A172 (cell line): ENCODE measurements at regions not wholly inside any gene's neighbourhood (a gene's known extent, or its start where the extent isn't known, plus 50 kb on each side); places are given as distances from the start of the nearest gene placed in this dataset.
"Not testable (repeated sequence)": the region's sequence is repeated elsewhere in the genome, so short reads cannot be mapped to it uniquely, and the experiment has no call there.

ENCODE experiments used
- DNase-seq: peaks from one replicate; pipeline ENCODE4 v3.0.0-alpha.2; 2015; ENCODE audit warnings: low spot score

DNA sequence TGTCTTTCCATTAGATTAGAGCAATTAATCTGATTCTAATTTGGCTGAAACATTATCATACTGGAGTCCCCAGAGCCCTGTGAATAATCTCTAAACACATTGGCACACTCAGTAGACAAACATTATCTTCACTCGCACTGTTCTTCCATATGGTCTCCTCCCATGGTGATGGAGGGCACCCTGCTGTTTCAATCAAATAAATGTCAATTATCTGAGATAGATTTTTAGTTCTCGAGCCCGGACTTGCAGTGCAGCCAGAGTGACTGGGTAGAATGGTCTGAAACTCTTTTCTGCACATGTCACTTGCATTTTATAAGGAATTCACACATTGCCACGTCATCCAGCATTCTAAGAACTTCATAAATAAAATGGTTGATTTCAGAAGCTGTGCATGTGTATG lies 90.6 kb upstream of the MAP3K7 start:
- no peak for DNase-seq

DNA sequence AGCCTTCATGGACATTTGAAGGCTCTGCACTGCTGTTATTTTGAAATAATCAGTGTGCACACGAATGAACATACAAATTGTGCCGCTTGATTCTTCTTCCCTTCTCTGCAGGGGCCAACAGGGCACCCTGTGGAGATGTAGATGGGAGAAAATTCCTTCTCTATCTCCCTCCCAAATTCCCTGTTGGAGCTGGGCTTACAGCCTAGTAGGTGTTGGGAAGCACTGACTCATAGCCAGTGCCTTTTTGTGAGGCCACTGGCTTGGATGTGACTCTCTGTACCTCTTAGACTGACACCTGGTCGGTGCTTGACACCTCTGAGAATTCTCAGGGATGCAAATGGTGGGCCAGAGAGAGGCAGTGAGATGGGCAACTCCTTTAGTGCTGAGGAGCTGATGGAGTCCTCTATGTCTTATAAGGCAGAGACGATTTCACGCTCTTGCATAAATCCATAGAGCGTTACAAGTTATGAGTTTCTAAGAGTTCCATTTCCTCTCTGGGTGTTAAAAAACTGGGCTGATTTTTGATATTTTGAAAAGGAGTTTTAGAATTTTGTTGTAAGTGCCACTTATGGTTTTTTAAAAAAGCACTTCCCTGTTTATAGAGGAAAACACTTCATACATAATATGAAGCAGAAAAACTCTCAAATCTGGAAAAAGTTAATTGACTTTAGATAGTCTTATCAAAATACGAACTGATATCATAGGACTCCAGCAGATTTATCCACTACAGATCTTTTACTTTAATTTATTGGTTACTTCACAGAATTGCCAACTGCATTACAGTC lies 89.8 kb upstream of the MAP3K7 start:
- no peak for DNase-seq

DNA sequence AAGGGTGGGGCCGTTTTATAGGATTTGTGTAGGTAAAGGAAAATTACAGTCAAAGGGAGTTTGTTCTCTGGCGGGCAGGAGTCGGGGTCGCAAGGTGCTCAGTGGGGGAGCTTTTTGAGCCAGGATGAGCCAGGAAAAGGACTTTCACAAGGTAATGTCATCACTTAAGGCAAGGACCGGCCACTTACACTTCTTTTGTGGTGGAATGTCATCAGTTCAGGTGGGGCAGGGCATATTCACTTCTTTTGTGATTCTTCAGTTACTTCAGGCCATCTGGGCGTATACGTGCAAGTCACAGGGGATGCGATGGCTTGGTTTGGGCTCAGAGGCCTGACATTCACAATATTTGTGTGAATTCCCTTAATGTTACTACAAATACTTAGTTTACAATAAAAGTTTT lies 88.2 kb upstream of the MAP3K7 start:
- not testable (repeated sequence) for DNase-seq

DNA sequence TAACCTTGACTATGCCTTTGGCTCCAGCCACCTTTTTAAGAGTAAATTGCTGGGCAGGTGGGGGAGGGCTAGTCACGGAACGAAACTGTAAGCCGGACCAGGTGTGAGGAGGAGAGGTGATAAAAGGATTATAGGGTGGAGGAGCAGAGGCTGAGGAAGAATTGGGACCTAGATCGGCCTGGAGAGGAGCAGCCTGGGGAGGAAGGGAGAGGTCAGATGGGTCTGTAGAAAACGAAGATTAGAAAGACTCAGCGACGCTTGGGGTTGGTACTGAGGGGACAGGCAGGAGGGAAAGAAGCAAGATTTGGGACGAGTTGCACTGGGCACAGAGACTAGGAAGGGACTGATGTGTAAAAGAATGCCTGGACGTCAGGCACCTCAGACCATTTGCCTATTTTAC lies 87.2 kb upstream of the MAP3K7 start:
- not testable (repeated sequence) for DNase-seq

DNA sequence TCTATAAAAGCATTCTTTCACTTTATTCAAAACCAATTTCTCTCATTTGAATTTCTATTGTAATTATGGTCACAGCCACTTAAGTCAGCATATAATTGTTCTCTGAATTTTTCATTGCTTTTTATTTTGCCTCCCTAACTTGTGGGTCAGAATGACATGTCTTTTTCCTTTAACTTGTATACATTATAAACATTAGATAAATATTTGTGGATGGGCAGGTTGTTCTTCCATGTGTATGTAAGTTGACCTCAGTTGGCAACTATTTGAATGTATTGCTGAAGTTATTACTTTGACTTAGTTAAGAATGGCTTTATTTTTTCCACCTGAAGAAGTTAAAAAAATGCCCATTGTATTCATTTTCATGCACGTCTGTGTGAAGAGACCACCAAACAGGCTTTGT lies 83.0 kb upstream of the MAP3K7 start:
- DNase-seq, result no peak

DNA sequence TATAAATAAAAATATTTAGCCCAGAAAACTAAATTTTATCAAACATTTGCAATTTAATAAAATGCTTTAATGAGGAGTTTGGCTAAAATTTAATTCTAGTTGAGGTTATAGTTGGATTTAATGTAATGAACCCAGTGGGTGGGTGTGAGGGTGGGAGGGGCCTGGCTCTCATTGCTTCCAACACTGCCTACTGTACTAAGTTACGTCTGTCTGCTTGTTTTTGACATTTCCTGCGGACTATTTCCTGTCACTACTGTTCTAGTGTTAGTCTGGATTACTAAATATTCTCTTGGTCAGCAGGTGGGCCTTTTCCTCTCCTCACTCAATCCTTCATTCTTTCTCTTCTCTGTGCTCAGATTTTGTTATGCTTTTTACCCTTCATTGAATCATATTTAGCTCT lies 82.5 kb upstream of the MAP3K7 start:
- DNase-seq, result no peak

DNA sequence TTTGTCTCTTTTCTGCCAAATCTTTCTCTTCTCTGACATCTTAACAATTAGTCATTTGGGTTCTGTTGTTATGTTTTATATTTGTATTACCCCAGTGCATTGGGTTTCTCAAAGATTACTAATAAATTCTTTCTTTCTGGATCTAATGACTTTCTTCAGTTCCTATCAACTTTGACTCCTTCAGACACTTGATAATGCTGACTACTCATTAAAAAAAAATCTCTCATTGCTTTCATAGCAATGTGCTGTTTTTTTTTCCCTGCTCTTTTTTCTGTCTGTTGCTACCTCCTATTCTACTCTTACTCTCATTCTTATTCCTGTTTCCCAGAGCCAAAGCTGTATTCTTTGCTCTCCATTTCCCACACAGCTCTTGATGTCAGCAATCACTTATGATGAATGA lies 81.3 kb upstream of the MAP3K7 start:
- no peak for DNase-seq

DNA sequence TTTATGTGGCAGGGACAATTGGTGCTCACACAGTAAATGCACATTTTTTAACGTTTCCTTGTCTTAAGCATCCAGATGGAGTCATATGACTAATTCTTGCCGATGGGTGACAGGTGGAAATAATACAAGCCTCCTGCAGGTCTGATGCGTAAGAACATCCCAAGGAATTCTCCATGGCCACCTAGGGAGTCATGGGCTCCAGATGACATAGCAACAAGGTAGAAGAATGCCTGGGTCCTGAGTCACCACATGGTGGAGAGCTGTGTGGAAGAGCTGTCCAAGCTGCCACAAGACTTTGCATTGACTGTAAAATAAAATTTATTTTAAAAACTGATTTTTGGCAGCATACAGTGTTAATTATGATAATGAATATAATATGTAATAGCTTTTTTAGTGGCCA lies 77.0 kb upstream of the MAP3K7 start:
- no peak for DNase-seq

DNA sequence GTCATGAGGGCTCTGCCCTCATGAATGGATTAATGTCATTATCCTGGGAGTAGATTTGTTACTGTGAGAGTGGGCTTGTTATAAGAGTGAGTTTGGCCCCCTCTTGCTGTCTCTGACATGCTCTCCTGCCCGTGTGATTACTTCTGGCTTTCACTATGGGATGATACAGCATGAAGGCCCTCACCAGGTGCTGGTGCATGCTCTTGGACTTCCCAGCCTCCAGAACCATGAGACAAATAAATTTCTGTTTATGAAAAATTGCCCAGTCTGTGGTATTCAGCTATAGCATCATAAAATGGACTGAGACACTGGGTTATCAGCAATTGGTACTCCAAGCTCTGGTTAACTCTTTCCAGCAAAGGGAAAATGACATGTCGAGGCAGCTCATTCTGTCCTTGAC lies 76.2 kb upstream of the MAP3K7 start:
- no peak for DNase-seq

DNA sequence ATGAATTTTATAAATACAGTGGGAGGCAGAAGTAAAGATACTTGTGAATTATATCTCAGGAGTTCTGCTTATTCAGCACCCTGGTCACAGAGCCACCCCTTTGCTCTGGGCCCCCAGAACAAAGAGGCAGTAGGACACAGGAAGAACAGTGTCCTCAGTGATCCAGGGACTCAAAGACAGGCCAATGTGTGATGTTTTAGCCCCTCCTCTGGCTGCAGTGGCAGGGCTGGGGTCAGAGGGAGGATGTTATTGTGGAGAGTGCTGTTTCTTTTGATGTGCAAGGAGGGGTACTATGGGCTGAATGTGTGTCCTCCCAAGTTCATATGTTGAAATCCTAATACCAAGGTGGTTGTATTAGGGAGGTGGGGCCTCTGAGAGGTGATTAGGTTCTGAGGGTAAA lies 74.1 kb upstream of the MAP3K7 start:
- no peak for DNase-seq

DNA sequence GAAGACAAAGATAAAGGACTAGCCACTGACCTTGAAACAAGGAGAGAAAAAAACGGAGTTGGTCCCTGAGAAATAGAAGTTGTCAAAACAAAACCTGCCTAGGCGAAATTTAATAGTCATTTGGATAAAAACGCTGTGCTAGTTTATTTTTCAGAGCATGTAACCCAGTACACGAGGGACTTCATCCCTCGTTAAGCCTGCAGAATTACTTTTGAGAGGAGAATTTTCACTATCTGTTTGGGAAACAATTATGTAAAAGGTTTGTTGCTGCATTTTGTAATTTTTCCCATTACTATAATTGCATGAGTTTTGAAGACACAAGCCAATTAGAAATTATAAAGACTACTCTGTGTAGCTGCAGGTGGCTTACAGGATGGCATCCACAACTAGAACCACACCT lies 71.6 kb upstream of the MAP3K7 start:
- no peak for DNase-seq

DNA sequence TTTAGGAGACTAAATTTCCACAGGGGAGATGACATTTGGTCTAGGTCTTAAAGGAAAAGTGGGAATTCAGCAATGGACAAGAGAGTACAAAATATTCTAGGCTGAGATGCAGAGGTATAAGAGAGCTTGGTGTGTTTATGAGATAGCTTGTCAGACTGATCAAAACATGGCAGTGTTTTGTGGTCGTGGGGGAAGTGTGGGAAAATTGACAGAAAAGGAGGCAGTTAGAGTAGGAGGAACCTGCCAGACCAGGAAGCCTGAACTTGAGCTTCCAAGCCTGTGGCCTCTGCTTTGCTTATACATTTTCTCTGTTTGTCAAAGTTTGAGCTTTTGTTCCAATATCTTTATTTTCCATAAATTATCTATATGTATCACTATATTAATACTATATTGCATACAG lies 69.5 kb upstream of the MAP3K7 start:
- no peak for DNase-seq

DNA sequence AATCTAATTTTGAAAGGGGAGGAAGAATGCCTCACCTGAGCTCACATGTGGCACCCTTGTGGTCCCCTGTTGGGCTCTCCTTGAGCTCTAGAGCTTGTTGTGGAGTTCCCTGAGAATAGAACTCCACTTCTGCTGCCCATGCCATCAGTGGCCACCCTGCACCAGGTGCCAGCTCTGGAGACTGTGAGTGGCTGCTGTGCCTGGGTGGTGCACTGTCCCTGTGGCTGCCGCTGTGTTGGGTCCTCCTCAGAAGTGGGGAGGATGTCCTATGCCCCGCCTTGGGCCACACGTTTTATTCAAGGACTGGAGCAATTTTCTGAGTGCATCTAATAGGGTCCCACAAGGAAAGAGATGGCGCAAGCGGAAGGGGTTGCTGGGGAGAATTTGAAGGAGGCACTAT lies 67.9 kb upstream of the MAP3K7 start:
- no peak for DNase-seq

DNA sequence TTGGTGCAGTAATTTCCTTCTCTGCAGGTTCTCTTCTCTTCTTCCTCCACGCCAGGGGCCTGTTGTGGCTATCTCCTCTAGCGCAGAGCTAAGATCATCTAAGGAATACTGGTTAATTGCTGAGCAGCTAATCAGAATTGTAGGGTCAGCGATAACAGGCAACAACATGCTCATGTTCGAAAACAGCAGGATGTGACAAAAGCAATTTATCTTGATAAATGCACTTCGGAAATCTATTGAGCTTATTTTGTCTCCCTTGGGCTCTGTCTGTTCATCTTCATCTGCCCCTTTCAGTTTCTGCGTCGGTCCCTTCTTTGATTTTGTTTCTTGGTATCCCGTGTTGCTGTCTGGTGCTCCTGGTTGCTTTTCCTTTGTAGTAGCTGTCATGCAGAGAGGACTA lies 67.3 kb upstream of the MAP3K7 start:
- no peak for DNase-seq

DNA sequence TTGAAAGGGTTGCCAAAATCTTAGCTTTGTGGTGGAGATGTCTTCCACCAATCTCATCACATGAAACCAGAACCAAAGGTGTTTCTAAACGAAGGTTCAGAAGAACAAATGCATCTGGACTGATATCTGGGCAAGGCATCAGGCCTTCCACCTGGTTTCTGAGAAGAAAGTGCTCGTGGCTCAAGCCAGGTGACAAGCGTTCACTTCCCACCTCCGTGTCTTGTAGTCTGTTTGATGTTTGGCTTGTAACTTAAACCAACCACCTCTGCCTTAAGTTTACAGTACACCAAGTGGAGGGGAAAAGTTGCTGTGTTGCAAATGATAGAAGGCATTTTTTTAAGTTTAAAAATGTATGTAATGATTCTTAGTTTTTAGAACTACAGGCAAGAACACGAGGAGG lies 66.9 kb upstream of the MAP3K7 start:
- DNase-seq, result no peak

DNA sequence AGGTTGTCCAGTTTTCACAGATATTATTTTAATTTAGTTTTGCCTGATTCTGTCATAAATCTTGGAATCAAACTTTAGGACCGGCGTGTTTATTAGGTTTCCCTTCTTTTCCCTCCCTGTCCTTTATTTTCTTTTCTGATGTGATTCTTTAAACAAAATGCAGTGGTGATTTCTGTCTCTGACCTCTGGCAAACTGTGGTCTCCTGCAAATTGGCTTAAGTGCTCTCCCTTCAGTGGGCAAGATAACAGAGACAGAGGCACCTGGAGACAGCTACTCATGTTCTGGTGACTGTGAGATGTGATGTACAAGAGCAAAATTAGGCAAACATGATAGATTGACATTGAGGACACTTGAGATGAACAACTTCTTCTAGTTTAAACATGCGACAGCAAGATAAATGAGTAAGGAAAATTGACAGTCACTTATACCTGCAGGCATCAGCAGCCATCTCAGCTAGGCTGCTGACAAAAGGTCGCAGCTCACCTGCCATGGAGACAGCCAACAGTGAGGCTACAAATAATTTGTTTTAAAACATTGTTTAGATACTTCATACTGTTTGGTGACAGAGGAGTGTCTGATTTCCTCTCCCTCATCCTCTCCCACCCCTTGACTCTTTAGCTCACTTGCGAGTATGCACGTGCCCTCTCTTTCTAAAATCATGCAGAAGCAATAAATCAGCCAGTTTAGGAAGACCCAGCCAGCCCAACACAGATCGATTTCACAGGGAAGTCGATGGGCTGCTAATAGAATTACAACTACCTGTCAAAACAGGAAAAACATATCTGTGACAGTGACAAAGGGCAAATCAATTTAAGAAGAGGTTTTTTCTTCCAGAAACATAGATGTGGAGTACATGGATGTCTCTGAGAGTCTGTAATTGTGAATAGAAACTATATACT lies 63.4 kb upstream of the MAP3K7 start:
- no peak for DNase-seq

DNA sequence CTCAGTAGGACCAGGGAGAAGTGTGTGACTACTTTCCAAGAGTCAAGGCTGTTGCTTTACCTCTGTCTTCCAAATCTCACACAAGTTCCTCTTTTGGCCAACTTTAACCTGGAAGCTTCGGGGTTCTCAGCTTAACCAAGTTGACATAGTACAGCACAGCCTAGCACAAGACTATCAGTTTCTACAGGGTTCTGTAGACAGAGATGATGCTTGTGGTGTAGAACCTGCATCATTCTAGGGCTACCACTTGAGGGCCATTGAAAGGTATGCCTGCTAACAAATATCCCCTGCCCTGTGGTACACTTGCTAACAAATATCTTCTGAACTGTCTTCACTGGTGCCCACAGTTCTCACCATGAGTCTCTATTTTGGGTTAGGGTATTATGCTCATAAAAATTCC lies 62.0 kb upstream of the MAP3K7 start:
- DNase-seq, result no peak

DNA sequence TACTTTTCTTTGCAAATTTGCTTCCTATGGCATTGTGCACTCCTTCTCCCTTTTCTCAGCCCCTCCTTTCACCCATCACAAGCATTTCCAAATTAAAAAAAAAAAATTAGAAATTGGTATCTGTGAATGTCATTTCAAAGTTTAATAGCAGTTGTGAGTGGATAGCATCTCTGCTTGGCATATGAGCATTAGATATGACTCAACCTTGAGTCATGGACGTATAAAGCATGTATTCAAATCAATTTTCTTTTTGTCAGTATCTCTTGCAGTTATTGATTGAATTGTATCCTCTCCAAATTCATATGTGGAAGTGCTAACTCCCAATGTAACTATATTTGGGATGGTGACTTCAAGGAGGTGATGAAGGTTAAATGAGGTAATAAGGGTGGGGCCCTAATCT lies 60.1 kb upstream of the MAP3K7 start:
- peak; percentile 19 for DNase-seq

DNA sequence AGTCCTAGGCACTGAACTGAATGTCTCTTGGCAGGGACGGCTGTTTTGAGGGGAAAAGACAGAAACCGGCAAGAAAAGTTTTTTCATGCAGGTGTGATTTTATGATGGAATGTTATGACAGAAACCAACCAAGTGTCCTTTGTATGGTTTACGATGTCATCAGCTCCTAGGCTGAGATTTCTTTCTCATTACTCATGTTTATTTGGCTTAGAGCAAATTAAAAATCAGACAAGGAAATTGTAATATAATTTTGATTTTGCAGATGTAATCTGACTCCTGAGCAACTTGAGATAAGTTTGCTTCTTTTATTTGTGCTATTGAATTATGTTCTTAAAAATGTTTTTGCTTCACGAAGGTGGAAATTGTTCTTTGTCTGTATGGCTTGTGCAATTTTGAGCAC lies 58.8 kb upstream of the MAP3K7 start:
- DNase-seq, result peak; percentile 11

DNA sequence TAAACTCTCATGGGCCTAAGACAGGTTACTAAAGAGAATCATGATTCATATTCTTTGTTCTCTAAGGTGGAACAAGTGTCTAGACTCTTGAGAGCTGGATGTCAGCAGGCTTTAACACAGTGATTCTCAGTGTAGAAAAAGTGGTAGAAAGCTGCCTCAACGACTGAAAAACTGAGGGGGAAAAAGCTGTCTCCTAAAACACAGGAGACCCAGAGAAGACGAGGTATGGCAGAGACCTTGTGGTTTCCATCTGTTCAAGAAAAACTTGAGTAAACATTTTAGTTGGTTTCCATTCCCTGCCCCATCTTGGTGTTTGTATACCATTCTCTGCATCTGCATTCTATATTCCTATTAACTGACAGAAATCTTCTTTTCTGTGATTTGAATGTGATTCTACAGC lies 57.6 kb upstream of the MAP3K7 start:
- no peak for DNase-seq

DNA sequence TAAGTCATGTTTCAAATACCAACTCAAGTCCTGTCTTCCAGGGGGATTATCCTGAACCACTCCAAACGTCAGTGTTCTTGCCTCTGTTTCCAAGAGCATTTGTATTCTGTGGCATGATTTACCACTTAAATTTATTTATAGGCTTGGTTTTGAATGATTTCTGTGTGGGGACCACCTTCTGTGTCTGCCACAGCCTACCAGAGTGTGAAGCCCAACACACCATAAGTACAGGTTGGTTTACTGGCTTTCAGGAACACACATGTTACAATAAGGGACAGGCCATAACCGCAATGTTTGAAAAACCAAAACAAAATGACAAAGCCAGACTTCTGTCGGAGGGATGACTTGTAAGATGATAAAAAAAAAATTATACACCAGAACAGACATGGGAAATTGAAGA lies 56.5 kb upstream of the MAP3K7 start:
- no peak for DNase-seq

DNA sequence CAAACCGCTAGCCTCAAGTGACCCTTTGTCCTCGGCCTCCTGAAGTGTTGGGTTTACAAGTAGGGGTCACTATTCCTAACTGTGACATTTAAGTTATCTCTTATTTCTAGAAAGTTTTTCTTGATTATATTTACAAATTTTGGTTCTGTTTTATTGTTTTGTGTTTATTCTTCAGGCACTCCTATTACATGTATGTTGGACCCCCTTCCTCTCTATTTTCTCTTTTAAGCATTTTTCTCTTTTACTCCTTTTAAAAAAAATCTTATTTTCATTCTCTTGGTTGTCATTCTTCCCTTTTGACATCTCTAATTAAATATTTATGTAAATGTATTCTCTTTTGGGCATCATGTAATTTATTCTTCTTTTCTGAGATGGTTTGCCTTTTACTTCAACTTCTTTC lies 50.4 kb upstream of the MAP3K7 start:
- no peak for DNase-seq
